Astrocyte of the hippocampus (primary cell): ENCODE measurements at regions not wholly inside any gene's neighbourhood (a gene's known extent, or its start where the extent isn't known, plus 50 kb on each side); places are given as distances from the start of the nearest gene placed in this dataset.
"Not testable (repeated sequence)": the region's sequence is repeated elsewhere in the genome, so short reads cannot be mapped to it uniquely, and the experiment has no call there.

Experiments used
- DNase-seq: peaks from one replicate; pipeline ENCODE4 v3.0.0; 2011; ENCODE audit warnings: low read depth, low spot score

- no peak for DNase-seq
These were observed 281.1 kb downstream of the WDR11 start for GRCh38 chr10:121132273-121132672.

GRCh38 chr10:121133901-121134300 lies 282.7 kb downstream of the WDR11 start:
- DNase-seq = no peak

- no peak for DNase-seq
These were observed 283.5 kb downstream of the WDR11 start for GRCh38 chr10:121134711-121135110.

- no peak for DNase-seq
These were observed 284.4 kb downstream of the WDR11 start for GRCh38 chr10:121135512-121135911.

GRCh38 chr10:121137533-121137932 lies 286.4 kb downstream of the WDR11 start:
- DNase-seq = no peak

- DNase-seq = no peak
These were observed 287.1 kb downstream of the WDR11 start for GRCh38 chr10:121138112-121138860.

- no peak for DNase-seq
These were observed 287.8 kb downstream of the WDR11 start for GRCh38 chr10:121138918-121139317.

GRCh38 chr10:121145802-121146395 lies 294.7 kb downstream of the WDR11 start:
- not testable (repeated sequence) for DNase-seq

- no peak for DNase-seq
These were observed 297.8 kb downstream of the WDR11 start for GRCh38 chr10:121148921-121149320.

GRCh38 chr10:121152033-121152432 lies 300.9 kb downstream of the WDR11 start:
- DNase-seq = no peak

GRCh38 chr10:121152935-121153334 lies 301.8 kb downstream of the WDR11 start:
- DNase-seq = no peak

GRCh38 chr10:121154310-121154709 lies 303.1 kb downstream of the WDR11 start:
- no peak for DNase-seq

GRCh38 chr10:121154846-121155245 lies 303.7 kb downstream of the WDR11 start:
- DNase-seq = peak; percentile 65

GRCh38 chr10:121155742-121156474 lies 304.7 kb downstream of the WDR11 start:
- DNase-seq = peak; percentile 53

GRCh38 chr10:121157998-121158397 lies 306.8 kb downstream of the WDR11 start:
- DNase-seq = no peak

- DNase-seq = peak; percentile 23
These were observed 307.9 kb downstream of the WDR11 start for GRCh38 chr10:121158988-121159579.

GRCh38 chr10:121159670-121160069 lies 308.5 kb downstream of the WDR11 start:
- DNase-seq = no peak

- DNase-seq = peak; percentile 63
These were observed 314.1 kb downstream of the WDR11 start for GRCh38 chr10:121165276-121165675.

GRCh38 chr10:121167534-121168243 lies 316.5 kb downstream of the WDR11 start:
- DNase-seq = no peak

- DNase-seq = no peak
These were observed 317.5 kb downstream of the WDR11 start for GRCh38 chr10:121168545-121169216.

- DNase-seq = no peak
These were observed 318.2 kb downstream of the WDR11 start for GRCh38 chr10:121169406-121169805.
